ENCODE measurements at regions not wholly inside any gene's neighbourhood (a gene's known extent, or its start where the extent isn't known, plus 50 kb on each side); places are given as distances from the start of the nearest gene placed in this dataset.
"Not testable (repeated sequence)": the region's sequence is repeated elsewhere in the genome, so short reads cannot be mapped to it uniquely, and the experiment has no call there.

GRCh38 chr6:116982401-116982800 lies 105.4 kb downstream of the RFX6 start:
- DNase-seq, result no peak

- no peak for DNase-seq
Measured at GRCh38 chr6:116983375-116983774, 106.3 kb downstream of the RFX6 start.

- no peak for DNase-seq
Measured at GRCh38 chr6:116986819-116987218, 109.8 kb downstream of the RFX6 start.

- no peak for DNase-seq
Measured at GRCh38 chr6:116990679-116991078, 113.6 kb downstream of the RFX6 start.

DNA sequence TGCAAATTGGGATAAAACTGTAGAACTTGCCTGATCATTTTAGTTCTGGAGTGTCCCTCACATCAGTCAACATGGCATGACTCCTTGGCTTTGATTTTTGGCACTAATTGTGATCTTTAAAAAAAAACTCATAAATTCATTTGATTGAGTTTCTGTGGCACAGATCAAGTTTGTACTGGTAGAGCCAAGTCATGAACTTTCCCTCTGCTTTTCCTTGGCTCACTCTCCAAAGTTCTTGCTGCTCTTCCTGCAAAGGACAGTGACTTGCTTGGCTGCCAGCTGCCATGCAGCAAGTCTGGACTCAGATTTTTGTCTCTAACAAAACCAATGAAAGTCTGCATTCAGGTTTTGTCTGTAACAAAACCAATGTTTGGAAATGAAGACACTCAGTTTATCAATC lies 115.5 kb downstream of the RFX6 start:
- no peak for DNase-seq

GRCh38 chr6:116994447-116994846 lies 117.4 kb downstream of the RFX6 start:
- DNase-seq, result no peak

- no peak for DNase-seq
Measured at GRCh38 chr6:116996842-116997241, 119.8 kb downstream of the RFX6 start.

GRCh38 chr6:116997496-116997895 lies 120.5 kb downstream of the RFX6 start:
- no peak for DNase-seq

DNA sequence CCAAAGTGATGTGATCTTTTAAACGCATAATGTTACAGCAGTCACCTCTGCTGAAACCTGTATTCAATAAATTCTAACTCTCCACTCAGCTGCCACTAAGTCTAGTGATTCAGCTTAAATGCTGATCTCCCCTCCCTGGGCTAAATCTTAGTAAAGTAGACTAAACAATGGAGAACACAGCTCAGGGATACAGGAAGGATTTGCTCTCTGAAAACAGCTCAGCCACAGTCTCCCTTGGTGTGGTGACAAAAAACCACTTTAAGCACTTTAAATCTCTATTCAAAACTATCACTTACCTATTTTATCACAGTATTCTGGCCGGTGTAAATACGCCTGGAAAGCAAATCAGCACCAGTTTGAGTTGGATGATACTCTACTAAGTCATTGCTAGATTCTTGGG lies 130.6 kb downstream of the RFX6 start:
- no peak for DNase-seq

DNA sequence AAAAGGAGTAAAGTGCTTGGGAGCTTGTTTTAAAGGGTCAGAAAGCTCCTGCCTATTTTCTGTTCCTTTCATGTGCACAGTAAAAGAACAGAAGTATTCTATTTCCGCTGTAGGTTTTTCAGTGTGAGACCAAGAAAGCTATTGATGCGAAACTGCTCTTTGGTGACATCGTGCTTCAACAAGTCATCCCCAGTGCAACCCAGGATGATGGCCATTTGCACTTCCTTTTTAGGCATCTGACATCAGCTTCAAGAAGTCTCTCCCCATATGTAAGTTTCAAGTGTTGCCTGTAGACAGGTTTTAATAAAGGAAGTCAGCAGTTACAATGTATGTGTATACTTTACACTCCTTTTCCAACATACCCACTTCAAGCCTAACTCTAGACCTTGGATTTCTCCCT lies 131.6 kb downstream of the RFX6 start:
- DNase-seq, result no peak

- DNase-seq, result not testable (repeated sequence)
Measured at GRCh38 chr6:117014641-117015473, 137.8 kb downstream of the RFX6 start.

DNA sequence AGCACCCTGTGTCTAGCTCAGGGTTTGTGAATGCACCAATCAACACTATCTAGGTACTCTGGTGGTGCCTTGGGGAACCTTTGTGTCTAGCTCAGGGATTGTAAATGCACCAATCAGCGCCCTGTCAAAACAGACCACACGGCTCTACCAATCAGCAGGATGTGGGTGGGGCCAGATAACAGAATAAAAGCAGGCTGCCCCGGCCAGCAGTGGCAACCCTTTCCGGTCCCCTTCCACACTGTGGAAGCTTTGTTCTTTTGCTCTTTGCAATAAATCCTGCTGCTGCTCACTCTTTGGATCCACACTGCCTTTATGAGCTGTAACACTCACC lies 138.4 kb downstream of the RFX6 start:
- not testable (repeated sequence) for DNase-seq

GRCh38 chr6:117018771-117019170 lies 141.7 kb downstream of the RFX6 start:
- DNase-seq, result no peak

DNA sequence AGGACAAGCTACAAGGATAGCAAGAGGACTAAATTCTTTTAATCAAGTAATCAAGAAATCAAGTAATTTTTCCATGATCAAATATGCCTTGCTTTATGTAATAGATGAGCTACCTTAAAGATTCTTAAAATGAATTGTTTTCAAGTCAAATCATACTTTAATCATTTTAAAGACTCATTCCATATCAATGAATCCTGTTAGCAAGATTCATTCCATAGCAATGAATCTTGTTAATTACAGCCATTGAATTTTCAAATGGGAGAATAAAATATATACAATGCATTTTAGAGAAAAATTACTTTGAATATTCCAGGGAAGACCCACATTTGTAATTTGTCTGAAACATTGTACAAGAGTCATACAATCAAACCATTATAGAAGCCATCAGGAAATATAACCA lies 145.7 kb downstream of the RFX6 start:
- DNase-seq, result no peak

DNA sequence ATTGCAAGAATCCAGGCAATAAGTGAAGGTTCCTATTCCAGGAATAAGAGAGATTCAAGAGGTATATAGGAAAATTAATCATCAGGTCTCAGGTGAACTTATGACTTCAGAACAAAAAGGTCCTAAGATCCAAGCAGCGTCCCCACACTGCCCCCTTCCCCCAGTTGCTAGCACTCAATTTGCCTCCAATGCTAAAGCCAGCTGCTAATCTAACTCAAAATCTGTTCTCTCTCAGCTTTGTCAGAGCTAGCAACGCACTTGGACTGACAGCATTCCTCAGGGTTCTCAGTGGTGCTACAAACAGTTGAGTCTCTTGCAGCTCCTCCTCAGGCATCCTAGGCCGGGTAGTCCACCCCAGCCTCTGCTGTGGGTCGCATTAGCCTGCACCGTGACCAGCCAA lies 148.3 kb downstream of the RFX6 start:
- no peak for DNase-seq

GRCh38 chr6:117028256-117028655 lies 151.2 kb downstream of the RFX6 start:
- DNase-seq, result no peak

GRCh38 chr6:117034547-117034946 lies 157.5 kb downstream of the RFX6 start:
- no peak for DNase-seq

- DNase-seq, result no peak
Measured at GRCh38 chr6:117034971-117035370, 157.9 kb downstream of the RFX6 start.

DNA sequence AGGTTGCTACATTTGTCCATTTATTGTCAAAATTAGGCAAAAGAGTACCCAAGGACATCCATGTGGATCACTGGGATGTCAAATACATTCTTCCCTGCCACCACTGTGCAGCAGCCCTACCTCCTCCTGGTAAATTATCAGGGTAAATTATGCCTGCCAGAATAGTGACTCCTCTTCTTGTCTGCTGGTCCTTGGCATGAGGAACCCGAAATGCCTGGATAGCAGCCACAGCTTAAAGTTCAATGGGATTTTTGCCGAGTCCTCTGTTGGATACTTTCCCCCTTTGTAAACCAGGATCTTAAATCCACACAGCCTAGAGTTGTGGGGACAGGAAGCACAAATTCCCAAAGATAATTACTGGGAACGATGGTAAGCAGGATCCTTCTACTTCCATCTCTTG lies 173.3 kb downstream of the RFX6 start:
- no peak for DNase-seq

GRCh38 chr6:117072134-117072533 lies 193.2 kb upstream of the VGLL2 start:
- peak; percentile 25 to 43 for DNase-seq

DNA sequence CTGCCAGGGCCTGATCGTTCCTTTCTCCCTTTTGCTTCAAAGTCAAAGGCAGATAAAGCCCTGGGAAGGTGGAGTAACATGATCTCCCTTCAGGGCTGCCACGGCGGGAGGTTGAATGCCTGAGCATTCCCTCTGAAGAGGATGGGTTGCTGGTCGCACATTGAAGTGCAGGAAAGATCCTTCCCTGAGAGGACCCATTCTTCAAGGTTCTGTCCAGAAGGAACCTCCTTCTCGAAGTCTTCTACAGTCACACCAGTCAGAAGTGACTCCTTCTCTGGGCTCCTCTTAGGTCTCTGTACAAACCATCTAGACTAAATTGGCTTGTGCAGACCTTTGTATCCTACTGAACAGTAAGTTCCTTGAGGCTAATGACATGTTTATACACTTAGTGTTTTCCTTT lies 192.6 kb upstream of the VGLL2 start:
- DNase-seq, result no peak

DNA sequence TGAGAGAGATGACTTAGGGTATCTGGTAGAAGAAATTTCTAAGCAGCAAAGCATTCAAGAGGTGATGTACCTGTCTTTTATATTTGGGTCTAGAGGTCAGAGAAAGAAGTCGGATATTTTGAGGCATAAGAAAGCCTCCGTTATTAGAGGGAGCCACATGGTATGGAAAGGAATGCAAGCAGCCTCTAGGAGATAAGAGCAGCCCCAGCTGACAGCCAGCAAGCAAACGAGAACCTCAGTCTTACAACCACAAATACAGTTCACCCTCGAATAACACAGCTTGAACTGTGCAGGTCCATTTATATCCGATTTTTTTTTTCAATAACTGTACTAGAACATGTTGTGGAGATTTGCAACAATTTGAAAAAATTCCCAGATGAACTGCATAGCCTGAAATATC lies 190.7 kb upstream of the VGLL2 start:
- DNase-seq, result no peak

- DNase-seq, result no peak
Measured at GRCh38 chr6:117075218-117075617, 190.1 kb upstream of the VGLL2 start.

DNA sequence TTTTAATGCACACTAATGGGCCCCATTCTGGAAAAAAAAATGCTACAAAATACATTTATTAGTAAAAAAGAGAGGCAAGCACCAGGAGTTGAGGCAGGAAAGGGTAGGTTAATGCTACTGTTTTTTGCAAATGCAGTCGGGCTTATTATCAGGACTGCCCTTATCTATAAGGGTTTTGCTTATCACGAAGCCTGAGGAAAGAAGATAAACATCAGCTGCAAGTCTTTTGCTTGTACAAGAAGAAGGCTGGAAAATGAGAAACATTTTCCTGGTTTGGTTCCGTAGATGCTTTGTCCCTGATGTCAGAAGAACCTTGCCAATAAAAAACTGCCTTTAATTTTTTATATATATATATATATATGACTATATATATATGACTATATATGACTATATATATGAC lies 189.3 kb upstream of the VGLL2 start:
- DNase-seq, result no peak

DNA sequence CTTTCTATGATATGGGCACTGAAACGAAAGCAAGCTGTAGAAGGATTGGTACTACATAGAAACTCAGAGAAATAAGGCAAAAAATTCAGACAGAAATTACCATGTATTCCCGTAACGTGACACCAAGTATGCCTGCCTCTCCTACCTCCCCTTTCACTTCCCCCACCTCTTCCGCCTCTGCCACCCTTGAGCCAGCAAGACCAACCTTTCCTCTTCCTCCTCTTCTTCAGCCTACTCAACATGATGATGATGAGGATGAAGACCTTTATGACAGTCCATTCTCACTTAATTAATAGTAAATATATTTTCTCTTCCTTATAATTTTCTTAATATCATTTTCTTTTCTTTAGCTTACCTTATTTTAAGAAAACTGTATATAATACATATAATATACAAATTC lies 188.1 kb upstream of the VGLL2 start:
- DNase-seq, result no peak

Data from NCI-H2081 (cell line).